ENCODE measurements at regions not wholly inside any gene's neighbourhood (a gene's known extent, or its start where the extent isn't known, plus 50 kb on each side); places are given as distances from the start of the nearest gene placed in this dataset.
A peak's percentile ranks its signal among the peaks of the same experiment; 100 is the strongest.
"Not testable (repeated sequence)": the region's sequence is repeated elsewhere in the genome, so short reads cannot be mapped to it uniquely, and the experiment has no call there.

DNA sequence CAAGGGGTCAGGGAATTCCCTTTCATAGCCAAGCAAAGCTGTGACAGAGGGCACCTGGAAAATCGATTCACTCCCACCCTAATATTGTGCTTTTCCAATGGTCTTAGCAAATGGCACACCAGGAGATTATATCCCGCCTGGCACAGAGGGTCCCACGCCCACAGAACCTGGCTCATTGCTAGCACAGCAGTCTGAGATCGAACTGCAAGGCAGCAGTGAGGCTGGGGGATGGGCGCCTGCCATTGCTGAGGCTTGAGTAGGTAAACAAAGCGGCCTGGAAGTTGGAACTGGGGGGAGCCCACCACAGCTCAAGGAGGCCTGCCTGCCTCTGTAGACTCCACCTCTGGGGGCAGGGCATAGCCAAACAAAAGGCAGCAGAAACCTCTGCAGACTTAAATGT, 72.7 kb upstream of the EPHA3 start:
- H3K79me2 ChIP-seq (replicated peaks; ENCODE audit: insufficient read depth); H3K4me1 ChIP-seq (ENCODE audit: insufficient read depth); H3K27me3 Mint-ChIP-seq (ENCODE audit: insufficient read depth, low read depth, poor library complexity); H2AFZ ChIP-seq; DNase-seq (ENCODE audit: low spot score); H3K4me3 ChIP-seq; ATAC-seq; H3K27me3 ChIP-seq (ENCODE audit: insufficient read depth); H3F3A ChIP-seq (replicated peaks; ENCODE audit: low read depth); H3K4me1 Mint-ChIP-seq; H3K36me3 ChIP-seq (ENCODE audit: insufficient read depth); H3K27ac ChIP-seq (ENCODE audit: low read depth); H4K20me1 ChIP-seq (replicated peaks; ENCODE audit: insufficient read depth); H3K27ac Mint-ChIP-seq; H3K9me2 ChIP-seq (ENCODE audit: insufficient read depth); H3K4me3 Mint-ChIP-seq; H3K4me2 ChIP-seq: not testable (repeated sequence)
- Mint-ChIP-seq H3K9me3 (peaks cover 23% of the 10 kb centered on the region), H3K36me3 (ENCODE audit: low read depth) (peaks cover 13% of the 10 kb centered on the region; the same call in 2 of the 3 replicates)

DNA sequence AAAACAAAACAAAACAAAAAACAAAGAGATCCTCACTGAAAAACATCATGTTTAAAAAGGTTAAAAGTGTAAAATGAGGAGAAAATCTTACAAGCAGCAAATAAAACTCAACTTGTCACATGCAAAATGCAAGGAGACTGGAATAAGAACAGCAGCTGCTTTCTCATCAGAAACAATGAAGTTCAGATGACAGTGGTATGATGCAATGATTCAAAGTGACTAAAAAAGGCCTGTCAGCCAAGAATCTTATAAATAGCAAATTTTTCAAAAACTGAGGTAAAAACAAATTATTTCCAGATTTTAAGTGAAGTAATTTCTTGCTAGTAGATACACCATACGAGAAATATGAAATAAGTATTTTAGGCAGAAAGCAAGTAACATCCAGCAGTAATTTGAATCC, 68.6 kb upstream of the EPHA3 start:
- no peaks in the 10 kb centered on the region for H4K20me1 ChIP-seq (replicated peaks; ENCODE audit: insufficient read depth)
- no peaks in the 10 kb centered on the region for H3K4me1 ChIP-seq (ENCODE audit: insufficient read depth)
- no peaks in the 10 kb centered on the region for H3F3A ChIP-seq (replicated peaks; ENCODE audit: low read depth)
- Mint-ChIP-seq H3K27me3 (ENCODE audit: insufficient read depth, low read depth, poor library complexity) (peaks cover 5% of the 10 kb centered on the region), H3K36me3 (ENCODE audit: low read depth) (peaks cover 13% of the 10 kb centered on the region; the same call in 2 of the 3 replicates), H3K4me3 (no peak overlapping the region), H3K9me3 (peaks cover 23% of the 10 kb centered on the region), H3K4me1 (no peaks in the 10 kb centered on the region), H3K27ac (no peak overlapping the region)
- no peak for DNase-seq (ENCODE audit: low spot score)
- H2AFZ ChIP-seq, result 0 out of 2 replicates have a peak overlapping the region, but pooled peaks have one; percentile 64
- H3K4me3 ChIP-seq, result no peak overlapping the region
- H3K79me2 ChIP-seq (replicated peaks; ENCODE audit: insufficient read depth), result no peaks in the 10 kb centered on the region
- H3K27me3 ChIP-seq (ENCODE audit: insufficient read depth), result no peaks in the 10 kb centered on the region
- H3K9me2 ChIP-seq (ENCODE audit: insufficient read depth), result 0 out of 2 replicates have a peak, but pooled peaks cover under 1% of the 10 kb centered on the region
- no peak overlapping the region for H3K4me2 ChIP-seq
- H3K27ac ChIP-seq (ENCODE audit: low read depth), result no peak overlapping the region
- no peak for ATAC-seq
- no peaks in the 10 kb centered on the region for H3K36me3 ChIP-seq (ENCODE audit: insufficient read depth)
- TF ChIP-seq, protein P1, sequence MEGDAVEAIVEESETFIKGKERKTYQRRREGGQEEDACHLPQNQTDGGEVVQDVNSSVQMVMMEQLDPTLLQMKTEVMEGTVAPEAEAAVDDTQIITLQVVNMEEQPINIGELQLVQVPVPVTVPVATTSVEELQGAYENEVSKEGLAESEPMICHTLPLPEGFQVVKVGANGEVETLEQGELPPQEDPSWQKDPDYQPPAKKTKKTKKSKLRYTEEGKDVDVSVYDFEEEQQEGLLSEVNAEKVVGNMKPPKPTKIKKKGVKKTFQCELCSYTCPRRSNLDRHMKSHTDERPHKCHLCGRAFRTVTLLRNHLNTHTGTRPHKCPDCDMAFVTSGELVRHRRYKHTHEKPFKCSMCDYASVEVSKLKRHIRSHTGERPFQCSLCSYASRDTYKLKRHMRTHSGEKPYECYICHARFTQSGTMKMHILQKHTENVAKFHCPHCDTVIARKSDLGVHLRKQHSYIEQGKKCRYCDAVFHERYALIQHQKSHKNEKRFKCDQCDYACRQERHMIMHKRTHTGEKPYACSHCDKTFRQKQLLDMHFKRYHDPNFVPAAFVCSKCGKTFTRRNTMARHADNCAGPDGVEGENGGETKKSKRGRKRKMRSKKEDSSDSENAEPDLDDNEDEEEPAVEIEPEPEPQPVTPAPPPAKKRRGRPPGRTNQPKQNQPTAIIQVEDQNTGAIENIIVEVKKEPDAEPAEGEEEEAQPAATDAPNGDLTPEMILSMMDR (conservative IDR thresholded peaks at IDR 0.05; ENCODE audit: low read depth in 2 of 2), result no peak
- no peak for TF ChIP-seq CREB1 (CRISPR knock-in tag; IDR thresholded peaks at IDR 0.05; ENCODE audit: low read depth)
- TF ChIP-seq, protein P2, sequence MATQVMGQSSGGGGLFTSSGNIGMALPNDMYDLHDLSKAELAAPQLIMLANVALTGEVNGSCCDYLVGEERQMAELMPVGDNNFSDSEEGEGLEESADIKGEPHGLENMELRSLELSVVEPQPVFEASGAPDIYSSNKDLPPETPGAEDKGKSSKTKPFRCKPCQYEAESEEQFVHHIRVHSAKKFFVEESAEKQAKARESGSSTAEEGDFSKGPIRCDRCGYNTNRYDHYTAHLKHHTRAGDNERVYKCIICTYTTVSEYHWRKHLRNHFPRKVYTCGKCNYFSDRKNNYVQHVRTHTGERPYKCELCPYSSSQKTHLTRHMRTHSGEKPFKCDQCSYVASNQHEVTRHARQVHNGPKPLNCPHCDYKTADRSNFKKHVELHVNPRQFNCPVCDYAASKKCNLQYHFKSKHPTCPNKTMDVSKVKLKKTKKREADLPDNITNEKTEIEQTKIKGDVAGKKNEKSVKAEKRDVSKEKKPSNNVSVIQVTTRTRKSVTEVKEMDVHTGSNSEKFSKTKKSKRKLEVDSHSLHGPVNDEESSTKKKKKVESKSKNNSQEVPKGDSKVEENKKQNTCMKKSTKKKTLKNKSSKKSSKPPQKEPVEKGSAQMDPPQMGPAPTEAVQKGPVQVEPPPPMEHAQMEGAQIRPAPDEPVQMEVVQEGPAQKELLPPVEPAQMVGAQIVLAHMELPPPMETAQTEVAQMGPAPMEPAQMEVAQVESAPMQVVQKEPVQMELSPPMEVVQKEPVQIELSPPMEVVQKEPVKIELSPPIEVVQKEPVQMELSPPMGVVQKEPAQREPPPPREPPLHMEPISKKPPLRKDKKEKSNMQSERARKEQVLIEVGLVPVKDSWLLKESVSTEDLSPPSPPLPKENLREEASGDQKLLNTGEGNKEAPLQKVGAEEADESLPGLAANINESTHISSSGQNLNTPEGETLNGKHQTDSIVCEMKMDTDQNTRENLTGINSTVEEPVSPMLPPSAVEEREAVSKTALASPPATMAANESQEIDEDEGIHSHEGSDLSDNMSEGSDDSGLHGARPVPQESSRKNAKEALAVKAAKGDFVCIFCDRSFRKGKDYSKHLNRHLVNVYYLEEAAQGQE (IDR thresholded peaks at IDR 0.05; ENCODE audit: unreplicated experiment), result no peak
- no peak for TF ChIP-seq ZNF331 (CRISPR knock-in tag; IDR thresholded peaks at IDR 0.05; ENCODE audit: low read depth)
- TF ChIP-seq, protein P3, sequence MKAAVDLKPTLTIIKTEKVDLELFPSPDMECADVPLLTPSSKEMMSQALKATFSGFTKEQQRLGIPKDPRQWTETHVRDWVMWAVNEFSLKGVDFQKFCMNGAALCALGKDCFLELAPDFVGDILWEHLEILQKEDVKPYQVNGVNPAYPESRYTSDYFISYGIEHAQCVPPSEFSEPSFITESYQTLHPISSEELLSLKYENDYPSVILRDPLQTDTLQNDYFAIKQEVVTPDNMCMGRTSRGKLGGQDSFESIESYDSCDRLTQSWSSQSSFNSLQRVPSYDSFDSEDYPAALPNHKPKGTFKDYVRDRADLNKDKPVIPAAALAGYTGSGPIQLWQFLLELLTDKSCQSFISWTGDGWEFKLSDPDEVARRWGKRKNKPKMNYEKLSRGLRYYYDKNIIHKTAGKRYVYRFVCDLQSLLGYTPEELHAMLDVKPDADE (IDR thresholded peaks at IDR 0.05), result no peak
- TF ChIP-seq STAT1 (IDR thresholded peaks at IDR 0.05; ENCODE audit: unreplicated experiment), result no peak
- TF ChIP-seq EZH2phosphoT487 (IDR thresholded peaks at IDR 0.05; ENCODE audit: unreplicated experiment), result no peak
- no peak for TF ChIP-seq NANOG (IDR thresholded peaks at IDR 0.05; ENCODE audit: borderline replicate concordance)
- no peak for TF ChIP-seq POLR2AphosphoS5 (IDR thresholded peaks at IDR 0.05; ENCODE audit: low read depth)
- TF ChIP-seq JUNB (IDR thresholded peaks at IDR 0.05; ENCODE audit: unreplicated experiment), result no peak
- no peak for TF ChIP-seq EZH2 (IDR thresholded peaks at IDR 0.05; ENCODE audit: low read depth, unreplicated experiment)
- TF ChIP-seq ZNF114 (CRISPR knock-in tag; IDR thresholded peaks at IDR 0.05), result no peak

Measured in GM23338 (cell line).